ENCODE measurements at regions not wholly inside any gene's neighbourhood (a gene's known extent, or its start where the extent isn't known, plus 50 kb on each side); places are given as distances from the start of the nearest gene placed in this dataset.

DNA sequence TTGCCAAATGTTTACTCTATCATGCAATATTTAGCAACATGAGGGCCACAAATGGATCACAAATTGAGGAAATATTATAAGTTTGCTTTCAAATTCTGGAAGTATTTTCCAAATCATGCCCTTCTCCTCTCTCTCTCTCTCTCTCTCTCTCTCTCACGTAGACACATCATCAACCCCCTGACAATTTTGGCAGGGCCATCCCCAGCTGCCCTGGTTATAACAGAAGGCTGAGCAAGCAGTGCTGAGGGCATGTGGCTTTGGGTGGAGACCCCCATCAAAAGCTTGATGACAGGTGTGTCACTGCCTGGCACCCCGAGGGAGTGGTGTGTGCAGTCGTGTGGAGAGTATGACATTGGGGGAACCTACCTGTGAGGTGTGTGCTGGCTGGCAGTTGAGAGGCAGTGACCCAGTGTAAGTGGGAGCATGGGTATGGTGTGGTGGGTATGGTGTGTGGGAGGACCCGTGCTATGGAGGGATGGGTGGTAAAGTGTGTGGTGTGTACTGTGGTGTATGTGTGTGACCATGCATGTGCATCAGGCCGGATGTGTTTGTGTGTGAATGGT, 224.5 kb downstream of the TTC32 start:
- no peaks in the 10 kb centered on the region for H3K9me3 Mint-ChIP-seq
- no peak overlapping the region for H3K4me3 Mint-ChIP-seq
- no peaks in the 10 kb centered on the region for H3K27me3 Mint-ChIP-seq
- no peak for DNase-seq
- H3K36me3 Mint-ChIP-seq, result no peaks in the 10 kb centered on the region
- no peak overlapping the region for H3K27ac Mint-ChIP-seq
- no peaks in the 10 kb centered on the region for H3K4me1 Mint-ChIP-seq
- no peak for ATAC-seq (replicated peaks)

DNA sequence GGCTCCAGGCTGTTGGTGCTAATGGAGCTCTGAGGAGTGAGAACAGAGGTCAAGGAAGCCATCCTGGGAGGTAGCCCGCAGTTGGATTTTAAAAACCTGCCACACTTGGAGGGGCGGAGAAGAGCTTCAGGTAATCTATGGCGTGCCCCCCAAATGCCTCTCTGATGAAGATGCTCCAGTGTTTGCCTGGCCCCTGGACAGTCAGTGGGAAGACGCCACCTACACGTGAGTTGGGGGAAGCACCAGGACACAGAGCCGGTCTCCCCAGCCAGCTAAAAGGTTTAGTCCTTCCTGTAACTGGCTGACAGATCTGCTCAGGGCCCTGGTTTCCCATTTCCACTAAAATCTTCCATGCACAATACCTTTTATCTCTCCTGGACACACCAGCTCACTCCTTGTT, 225.0 kb downstream of the TTC32 start:
- Mint-ChIP-seq H3K27me3 (peaks cover 0 to 3% of the 10 kb centered on the region in 2 donors), H3K9me3 (no peaks in the 10 kb centered on the region), H3K27ac (no peak overlapping the region), H3K36me3 (no peaks in the 10 kb centered on the region), H3K4me3 (no peak overlapping the region), H3K4me1 (no peaks in the 10 kb centered on the region)
- DNase-seq, result no peak
- no peak for ATAC-seq (replicated peaks)

GRCh38 chr2:19675856-19676460, 225.8 kb downstream of the TTC32 start:
- H3K4me3 Mint-ChIP-seq, result no peak overlapping the region
- H3K27me3 Mint-ChIP-seq, result peaks cover 0 to 10% of the 10 kb centered on the region in 2 donors
- ATAC-seq (replicated peaks) (no peak), DNase-seq (no peak)
- no peak overlapping the region for H3K27ac Mint-ChIP-seq
- H3K36me3 Mint-ChIP-seq, result no peaks in the 10 kb centered on the region
- H3K9me3 Mint-ChIP-seq, result no peaks in the 10 kb centered on the region
- no peaks in the 10 kb centered on the region for H3K4me1 Mint-ChIP-seq

DNA sequence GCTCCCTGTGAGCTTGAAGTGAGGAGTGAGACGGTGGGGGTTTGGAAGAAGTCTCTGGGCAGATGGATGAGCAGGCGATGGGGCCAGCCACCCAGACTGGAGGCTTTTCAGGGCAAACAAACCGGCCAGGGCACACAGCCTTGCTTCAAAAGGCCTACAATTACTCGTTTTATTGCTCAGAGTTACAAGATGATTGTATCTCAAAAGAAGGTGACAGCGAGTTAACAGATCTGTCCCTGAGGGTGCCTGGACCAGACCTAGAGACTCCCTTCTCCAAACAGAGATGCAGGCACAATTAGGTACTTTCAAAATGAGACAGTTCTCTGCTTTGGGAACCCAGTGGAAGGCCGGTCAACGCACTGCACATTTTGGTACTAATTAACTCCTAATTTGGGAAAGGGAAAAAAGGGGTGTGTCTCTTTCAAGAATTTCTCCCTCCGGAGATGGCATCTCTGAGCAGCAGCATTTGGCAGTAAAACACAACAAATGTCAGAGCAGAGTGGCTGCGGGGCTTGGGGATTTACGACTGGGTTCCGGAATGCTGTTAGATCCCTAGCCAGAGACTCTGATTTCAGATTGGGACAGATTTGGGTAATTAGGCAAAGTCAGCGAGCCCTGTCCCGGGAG, 226.7 kb downstream of the TTC32 start:
- ATAC-seq (replicated peaks), result no peak
- H3K9me3 Mint-ChIP-seq, result no peaks in the 10 kb centered on the region
- no peak for DNase-seq
- no peak overlapping the region for H3K4me3 Mint-ChIP-seq
- H3K27ac Mint-ChIP-seq, result no peak overlapping the region
- peaks cover 0 to 10% of the 10 kb centered on the region in 2 donors for H3K27me3 Mint-ChIP-seq
- H3K36me3 Mint-ChIP-seq, result no peaks in the 10 kb centered on the region
- no peaks in the 10 kb centered on the region for H3K4me1 Mint-ChIP-seq

- Mint-ChIP-seq H3K27ac (no peak overlapping the region), H3K36me3 (no peaks in the 10 kb centered on the region), H3K9me3 (no peaks in the 10 kb centered on the region), H3K4me3 (no peak overlapping the region), H3K27me3 (peaks cover 3 to 10% of the 10 kb centered on the region in 2 donors), H3K4me1 (no peaks in the 10 kb centered on the region)
- DNase-seq (no peak), ATAC-seq (replicated peaks) (no peak)
Measured at GRCh38 chr2:19674051-19675002, 227.5 kb downstream of the TTC32 start.

DNA sequence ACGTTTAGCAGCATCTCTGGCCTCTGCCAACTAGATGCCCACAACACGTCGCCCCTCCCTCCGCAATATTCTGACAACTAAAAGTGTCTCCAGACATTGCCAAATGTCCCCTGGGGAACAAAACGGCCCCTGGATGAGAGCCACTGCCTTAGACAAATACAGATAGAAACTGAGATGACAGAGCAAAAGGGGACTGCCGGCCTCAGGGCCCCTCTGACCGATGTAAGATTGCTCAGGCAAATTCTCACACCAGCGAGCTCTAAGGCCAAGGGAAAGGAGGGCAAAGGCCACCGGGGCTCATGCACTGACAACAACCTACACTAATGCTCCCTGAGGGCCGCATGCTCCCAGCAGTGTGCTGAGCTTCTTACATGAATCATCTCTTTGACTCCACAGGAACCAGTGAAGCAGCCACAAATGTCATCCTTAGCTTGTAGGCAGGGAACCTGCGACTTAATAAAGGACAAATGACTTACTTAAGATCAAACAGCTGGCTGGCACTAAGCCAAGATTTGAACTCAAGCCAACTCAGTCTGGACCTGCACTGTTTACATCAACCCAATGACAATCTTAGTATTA, 228.5 kb downstream of the TTC32 start:
- H3K4me1 Mint-ChIP-seq, result no peaks in the 10 kb centered on the region
- H3K9me3 Mint-ChIP-seq, result no peaks in the 10 kb centered on the region
- peaks cover 6 to 16% of the 10 kb centered on the region in 2 donors for H3K27me3 Mint-ChIP-seq
- DNase-seq, result no peak
- no peak for ATAC-seq (replicated peaks)
- no peak overlapping the region for H3K4me3 Mint-ChIP-seq
- no peak overlapping the region for H3K27ac Mint-ChIP-seq
- no peaks in the 10 kb centered on the region for H3K36me3 Mint-ChIP-seq

- Mint-ChIP-seq H3K36me3 (no peaks in the 10 kb centered on the region), H3K27ac (no peak overlapping the region), H3K4me3 (no peak overlapping the region), H3K4me1 (no peaks in the 10 kb centered on the region), H3K27me3 (peaks cover 6 to 16% of the 10 kb centered on the region in 2 donors), H3K9me3 (no peaks in the 10 kb centered on the region)
- no peak for DNase-seq
- ATAC-seq (replicated peaks), result no peak
Measured at GRCh38 chr2:19671916-19672315, 229.9 kb downstream of the TTC32 start.

GRCh38 chr2:19671311-19671710, 230.5 kb downstream of the TTC32 start:
- DNase-seq (no peak), ATAC-seq (replicated peaks) (no peak)
- Mint-ChIP-seq H3K4me1 (no peaks in the 10 kb centered on the region), H3K36me3 (no peaks in the 10 kb centered on the region), H3K27ac (no peak overlapping the region), H3K9me3 (no peaks in the 10 kb centered on the region), H3K4me3 (no peak overlapping the region), H3K27me3 (peaks cover 6 to 16% of the 10 kb centered on the region in 2 donors)

DNA sequence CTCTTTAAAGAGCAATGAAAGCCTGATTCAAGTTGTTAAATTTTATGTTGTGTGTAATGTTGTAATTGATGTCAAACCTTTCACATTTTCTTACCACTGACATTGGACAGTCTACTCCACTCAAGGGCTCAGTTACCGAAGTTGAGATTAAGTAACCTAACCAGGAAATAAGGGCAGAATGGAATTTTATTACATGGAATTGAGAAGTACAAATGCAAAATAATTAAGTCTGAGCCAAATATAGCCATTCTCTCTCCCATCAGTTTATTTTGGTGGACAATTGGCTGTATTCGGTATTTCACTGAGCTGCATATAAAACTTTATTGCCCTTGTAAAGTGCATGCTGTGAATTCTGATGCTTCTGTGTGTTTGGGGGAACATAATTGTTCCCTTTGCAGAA, 231.5 kb downstream of the TTC32 start:
- Mint-ChIP-seq H3K27ac (no peak overlapping the region), H3K4me1 (no peaks in the 10 kb centered on the region), H3K4me3 (no peak overlapping the region), H3K9me3 (no peaks in the 10 kb centered on the region), H3K27me3 (peaks cover 6 to 16% of the 10 kb centered on the region in 2 donors), H3K36me3 (no peaks in the 10 kb centered on the region)
- no peak for ATAC-seq (replicated peaks)
- DNase-seq, result no peak

DNA sequence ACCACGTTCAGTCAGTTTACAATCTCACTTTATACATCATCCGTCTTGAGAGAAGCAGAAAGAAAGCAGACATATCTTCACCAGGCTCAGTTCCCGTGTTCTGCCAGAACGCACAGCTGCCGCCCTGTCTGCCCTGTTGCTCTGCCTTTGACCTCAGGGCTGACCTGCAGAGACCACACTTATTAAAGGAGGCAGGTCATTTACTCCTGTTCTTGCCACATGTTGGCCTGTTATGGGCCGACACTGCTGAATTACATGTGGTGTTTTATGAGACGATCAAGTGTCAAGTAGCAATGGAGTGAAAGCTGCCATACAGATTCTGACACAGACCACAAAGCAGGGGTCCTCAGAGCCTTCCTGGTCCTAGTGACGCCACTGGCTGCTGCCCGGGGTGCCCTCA, 232.2 kb downstream of the TTC32 start:
- Mint-ChIP-seq H3K4me1 (no peaks in the 10 kb centered on the region), H3K27ac (no peak overlapping the region), H3K27me3 (peaks cover 6 to 16% of the 10 kb centered on the region in 2 donors), H3K9me3 (no peaks in the 10 kb centered on the region), H3K36me3 (no peaks in the 10 kb centered on the region), H3K4me3 (no peak overlapping the region)
- DNase-seq (no peak), ATAC-seq (replicated peaks) (no peak)

DNA sequence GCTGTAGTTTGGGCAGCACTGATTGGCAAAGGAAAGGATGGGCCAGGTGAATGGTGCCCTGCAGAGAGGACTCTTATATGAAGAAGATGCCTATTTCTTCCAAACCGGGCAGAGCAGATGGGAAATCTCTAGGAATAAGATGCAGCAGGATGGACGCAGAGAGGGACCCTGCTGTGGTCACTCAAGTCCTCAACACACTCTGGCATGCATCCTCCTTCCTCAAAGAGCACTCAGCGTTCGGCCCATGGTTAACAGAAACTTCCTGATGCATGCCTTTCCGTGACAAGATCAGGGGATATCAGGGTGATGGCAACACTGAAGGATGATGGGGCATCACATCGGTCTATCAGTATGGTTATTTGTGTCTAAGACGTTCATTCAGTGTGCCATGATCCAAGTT, 232.7 kb downstream of the TTC32 start:
- no peaks in the 10 kb centered on the region for H3K9me3 Mint-ChIP-seq
- H3K27ac Mint-ChIP-seq, result no peak overlapping the region
- H3K27me3 Mint-ChIP-seq, result peaks cover 6 to 16% of the 10 kb centered on the region in 2 donors
- no peaks in the 10 kb centered on the region for H3K4me1 Mint-ChIP-seq
- DNase-seq, result no peak
- ATAC-seq (replicated peaks), result no peak
- no peaks in the 10 kb centered on the region for H3K36me3 Mint-ChIP-seq
- no peak overlapping the region for H3K4me3 Mint-ChIP-seq

- H3K4me3 Mint-ChIP-seq, result no peak overlapping the region
- H3K36me3 Mint-ChIP-seq, result no peaks in the 10 kb centered on the region
Measured at GRCh38 chr2:19667536-19667949, 234.2 kb downstream of the TTC32 start.

DNA sequence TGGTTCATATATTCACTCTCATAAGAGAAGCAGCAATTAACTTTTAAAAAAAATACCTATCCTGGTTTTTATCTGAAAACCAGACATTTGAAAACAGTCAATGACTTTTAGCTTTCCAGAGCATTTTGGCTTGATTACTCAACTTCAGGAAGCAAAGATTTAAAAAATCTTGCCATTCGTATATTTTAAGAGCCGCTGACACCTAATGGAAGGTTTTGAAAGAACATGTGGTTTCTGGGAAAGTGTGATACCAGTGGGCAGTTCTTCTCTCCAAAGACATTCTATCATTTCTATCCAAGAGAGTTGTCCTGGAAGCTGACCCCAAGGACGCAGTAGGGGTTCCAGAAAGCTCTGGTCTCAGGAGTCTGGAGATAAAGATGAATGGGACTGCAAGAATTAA, 234.7 kb downstream of the TTC32 start:
- DNase-seq (no peak), ATAC-seq (replicated peaks) (no peak)
- Mint-ChIP-seq H3K9me3 (no peaks in the 10 kb centered on the region), H3K27ac (no peak overlapping the region), H3K27me3 (peaks cover 6 to 15% of the 10 kb centered on the region in 2 donors), H3K4me1 (no peaks in the 10 kb centered on the region), H3K4me3 (no peak overlapping the region), H3K36me3 (no peaks in the 10 kb centered on the region)

More at GRCh38 chr2:19667536-19667949, 234.2 kb downstream of the TTC32 start:
- no peaks in the 10 kb centered on the region for H3K9me3 Mint-ChIP-seq
- DNase-seq (no peak), ATAC-seq (replicated peaks) (no peak)
- no peaks in the 10 kb centered on the region for H3K4me1 Mint-ChIP-seq
- peaks cover 6 to 16% of the 10 kb centered on the region in 2 donors for H3K27me3 Mint-ChIP-seq
- H3K27ac Mint-ChIP-seq, result no peak overlapping the region

DNA sequence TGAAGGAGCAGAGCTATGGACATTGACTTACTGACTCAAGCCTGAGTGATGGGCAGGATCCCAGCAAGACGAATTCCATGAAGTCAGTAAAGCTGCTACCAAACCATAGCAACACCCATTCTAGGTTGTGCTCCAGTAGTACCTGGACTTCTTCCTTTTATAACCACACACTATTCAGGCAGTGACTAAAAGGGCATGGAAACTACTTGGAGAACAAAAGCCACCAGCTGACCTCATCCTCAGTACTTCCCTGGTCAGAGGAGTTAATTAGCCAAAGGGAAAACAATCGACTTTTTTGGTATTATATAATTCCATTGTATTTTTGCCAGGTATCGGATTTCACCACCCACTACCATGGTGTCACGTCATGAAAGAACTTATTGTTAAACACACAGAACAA, 237.1 kb downstream of the TTC32 start:
- Mint-ChIP-seq H3K4me1 (no peaks in the 10 kb centered on the region), H3K27me3 (peaks cover 6% of the 10 kb centered on the region in 2 donors), H3K9me3 (no peaks in the 10 kb centered on the region), H3K4me3 (no peak overlapping the region), H3K36me3 (no peaks in the 10 kb centered on the region), H3K27ac (no peak overlapping the region)
- ATAC-seq (replicated peaks) (no peak), DNase-seq (no peak)

All from stimulated activated naive B cell treated with anti-CD40 and anti-IgM and Interleukin-4, amounts not matched to agents 10 μg/mL and 1 μg/mL and 100 μg/mL, for 72 hours (primary cell).